AG04450 (cell line): ENCODE measurements at regions not wholly inside any gene's neighbourhood (a gene's known extent, or its start where the extent isn't known, plus 50 kb on each side); places are given as distances from the start of the nearest gene placed in this dataset.

ENCODE experiments used
- CTCF ChIA-PET: fragments of 300-600, 350-600 bp; formaldehyde crosslinking; extraction: SDS; loops from one replicate; lab custom pipeline; 2022; ENCODE audit warnings: antibody characterized with exemption, inconsistent platforms; lab: Charles Lee
- POLR2A ChIA-PET: fragments of 350-600 bp; formaldehyde crosslinking; extraction: SDS; loops from one replicate; lab custom pipeline; 2021; ENCODE audit warnings: antibody characterized with exemption, inconsistent platforms; lab: Yijun Ruan, JAX
- DNase-seq: peaks from one replicate; pipeline ENCODE4 v3.0.0-alpha.2; 2011; ENCODE audit warnings: low read depth, low spot score
- H3K27ac ChIP-seq: one replicate; pipeline ENCODE4 v1.5.1; 2012; ENCODE audit warnings: low read depth, low read length, control low read depth
- H3K27me3 ChIP-seq: one replicate; pipeline ENCODE4 v1.6.0; 2012; ENCODE audit warnings: low read length; ENCODE audit not compliant: control insufficient read depth, insufficient read depth
- H3K4me3 ChIP-seq: 2 replicates; pipeline ENCODE4 v1.5.1; 2011; ENCODE audit warnings: mild to moderate bottlenecking, low read depth, low read length, control low read depth
- H3K9me3 ChIP-seq: 2 replicates; pipeline ENCODE4 v1.5.1; 2012; ENCODE audit warnings: low read length; ENCODE audit not compliant: control insufficient read depth, insufficient read depth
- TF ChIP-seq, protein P1 (sequence below): IDR thresholded peaks from 2 replicates; pipeline ENCODE4 v1.5.1; 2011; ENCODE audit warnings: low read depth, low read length, control low read depth, inconsistent platforms

DNA sequence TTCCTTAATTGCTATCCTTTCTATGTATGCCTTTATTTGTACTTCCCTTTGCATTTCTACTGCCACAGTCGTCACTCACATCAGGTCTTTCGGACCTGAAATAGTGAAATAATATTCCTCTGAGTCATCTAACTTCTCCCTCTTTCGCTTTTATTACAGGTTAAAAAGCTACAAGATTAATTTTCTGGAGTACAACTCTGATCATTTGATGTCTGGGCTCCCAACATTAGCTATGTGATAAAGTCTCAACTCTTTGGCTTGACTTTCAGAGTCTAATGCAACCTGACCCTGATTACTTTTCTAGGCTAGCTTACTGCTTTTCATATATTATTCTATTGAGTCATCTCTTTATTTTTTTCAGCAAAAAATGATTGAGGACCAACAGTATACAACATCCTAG is 638.8 kb upstream of the WWC1 start:
- TF ChIP-seq, protein P1, sequence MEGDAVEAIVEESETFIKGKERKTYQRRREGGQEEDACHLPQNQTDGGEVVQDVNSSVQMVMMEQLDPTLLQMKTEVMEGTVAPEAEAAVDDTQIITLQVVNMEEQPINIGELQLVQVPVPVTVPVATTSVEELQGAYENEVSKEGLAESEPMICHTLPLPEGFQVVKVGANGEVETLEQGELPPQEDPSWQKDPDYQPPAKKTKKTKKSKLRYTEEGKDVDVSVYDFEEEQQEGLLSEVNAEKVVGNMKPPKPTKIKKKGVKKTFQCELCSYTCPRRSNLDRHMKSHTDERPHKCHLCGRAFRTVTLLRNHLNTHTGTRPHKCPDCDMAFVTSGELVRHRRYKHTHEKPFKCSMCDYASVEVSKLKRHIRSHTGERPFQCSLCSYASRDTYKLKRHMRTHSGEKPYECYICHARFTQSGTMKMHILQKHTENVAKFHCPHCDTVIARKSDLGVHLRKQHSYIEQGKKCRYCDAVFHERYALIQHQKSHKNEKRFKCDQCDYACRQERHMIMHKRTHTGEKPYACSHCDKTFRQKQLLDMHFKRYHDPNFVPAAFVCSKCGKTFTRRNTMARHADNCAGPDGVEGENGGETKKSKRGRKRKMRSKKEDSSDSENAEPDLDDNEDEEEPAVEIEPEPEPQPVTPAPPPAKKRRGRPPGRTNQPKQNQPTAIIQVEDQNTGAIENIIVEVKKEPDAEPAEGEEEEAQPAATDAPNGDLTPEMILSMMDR: no peak
- Histone ChIP-seq H3K4me3 (no peak overlapping the region), H3K27ac (no peak overlapping the region), H3K27me3 (no peaks in the 10 kb centered on the region), H3K9me3 (no peaks in the 10 kb centered on the region)
- DNase-seq: no peak
- ChIA-PET CTCF (interaction anchor here (1.1 kb wide), 1 partner anchor 10 kb away, joined by 4 read pairs; no protein-coding TSS in a partner anchor), POLR2A (no interaction called here)

DNA sequence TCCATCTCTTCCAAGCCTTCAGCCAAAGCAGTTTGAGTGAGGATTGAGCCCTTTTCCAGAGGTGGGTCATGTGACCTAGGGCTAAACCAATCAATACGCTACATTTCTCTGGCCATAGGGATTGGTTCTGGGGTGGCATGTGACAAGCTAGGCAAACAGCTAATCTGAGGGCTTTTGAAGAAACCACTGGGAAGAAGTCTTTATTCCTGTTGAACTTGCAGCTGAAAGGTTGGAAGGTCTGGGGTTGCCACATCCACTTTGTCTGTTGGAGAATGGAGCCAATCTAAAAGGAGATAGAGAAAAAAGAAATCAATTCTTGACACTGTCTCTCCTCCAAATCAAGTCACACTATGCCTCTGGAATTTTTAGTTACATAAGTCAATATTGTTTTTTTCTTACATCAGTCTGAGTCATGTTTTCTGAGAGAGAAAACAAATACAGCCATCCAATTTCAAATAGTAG is 637.8 kb upstream of the WWC1 start:
- Histone ChIP-seq H3K9me3 (no peaks in the 10 kb centered on the region), H3K27me3 (no peaks in the 10 kb centered on the region), H3K4me3 (no peak overlapping the region), H3K27ac (no peak overlapping the region)
- POLR2A ChIA-PET: no interaction called here
- no peak for DNase-seq
- TF ChIP-seq, protein P1: no peak
- CTCF ChIA-PET: no interaction called here

DNA sequence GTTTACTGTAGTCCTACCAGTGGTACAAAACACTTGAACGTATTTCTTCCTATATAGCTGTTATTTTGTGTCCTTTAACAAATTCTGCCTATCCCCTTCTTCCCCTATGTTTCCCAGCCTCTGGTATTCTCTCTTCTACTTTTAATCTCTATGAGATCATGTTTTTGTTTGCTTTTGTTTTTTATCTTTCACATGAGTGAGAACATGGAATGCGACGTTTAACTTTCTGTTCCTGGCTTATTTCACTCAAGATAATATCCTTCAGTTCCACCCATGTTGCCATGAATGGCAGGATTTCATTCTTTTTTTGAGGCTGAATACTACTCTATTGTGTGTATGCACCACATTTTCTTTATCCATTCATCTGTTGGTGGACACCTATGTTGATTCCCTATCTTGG is 634.4 kb upstream of the WWC1 start:
- H3K27ac ChIP-seq: no peak overlapping the region
- no peaks in the 10 kb centered on the region for H3K27me3 ChIP-seq
- no peaks in the 10 kb centered on the region for H3K9me3 ChIP-seq
- ChIA-PET CTCF (interaction anchor here (0.6 kb wide), 1 partner anchor 34 kb away, joined by 4 read pairs; no protein-coding TSS in a partner anchor), POLR2A (no interaction called here)
- H3K4me3 ChIP-seq: no peak overlapping the region
- no peak for DNase-seq
- TF ChIP-seq, protein P1: no peak

DNA sequence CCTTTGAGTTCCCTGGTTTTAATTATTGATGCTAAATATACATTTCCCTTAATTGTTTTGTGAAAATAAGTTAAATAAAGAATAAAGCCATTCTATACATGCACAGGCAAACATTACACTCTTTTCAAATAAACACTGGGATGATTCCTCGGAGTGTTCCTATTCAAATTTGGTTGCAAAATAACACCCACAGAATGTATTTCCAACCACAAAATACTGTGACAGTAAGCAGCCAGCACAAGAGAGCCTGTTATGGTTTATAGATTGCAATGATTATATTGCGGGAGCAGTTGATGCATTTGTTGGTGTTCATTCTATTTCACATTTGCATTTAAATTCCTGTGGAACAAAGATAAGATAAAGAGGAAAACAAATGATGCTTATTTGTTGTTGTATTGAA is 632.6 kb upstream of the WWC1 start:
- Histone ChIP-seq H3K4me3 (no peak overlapping the region), H3K27ac (no peak overlapping the region), H3K27me3 (no peaks in the 10 kb centered on the region), H3K9me3 (no peaks in the 10 kb centered on the region)
- no peak for DNase-seq
- TF ChIP-seq, protein P1: no peak
- ChIA-PET CTCF (no interaction called here), POLR2A (no interaction called here)

DNA sequence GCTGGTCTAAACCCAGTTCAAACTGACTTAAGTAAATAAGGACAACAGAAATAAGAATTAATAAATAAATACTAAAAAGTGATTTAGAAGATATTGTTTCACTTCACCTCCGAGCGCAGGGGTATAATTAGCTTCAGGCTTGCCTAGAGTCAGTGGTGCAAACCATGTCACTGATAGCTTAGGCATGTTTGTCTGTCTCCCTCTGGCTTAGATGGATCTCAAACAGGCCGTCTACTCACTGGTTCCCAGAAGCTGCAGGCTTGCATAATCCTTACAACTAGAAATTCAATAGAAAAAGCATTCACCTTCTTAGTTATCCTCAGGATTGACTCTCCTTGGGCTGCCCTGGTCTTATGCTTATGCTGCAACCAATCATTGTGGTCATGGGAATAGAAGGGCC is 629.8 kb upstream of the WWC1 start:
- TF ChIP-seq, protein P1: no peak
- no peak for DNase-seq
- CTCF ChIA-PET: interaction anchor here (0.8 kb wide), 1 partner anchor 78 kb away, joined by 3 read pairs; no protein-coding TSS in a partner anchor
- Histone ChIP-seq H3K27me3 (no peaks in the 10 kb centered on the region), H3K9me3 (no peaks in the 10 kb centered on the region), H3K4me3 (no peak overlapping the region), H3K27ac (no peak overlapping the region)
- POLR2A ChIA-PET: no interaction called here
